ENCODE measurements at regions not wholly inside any gene's neighbourhood (a gene's known extent, or its start where the extent isn't known, plus 50 kb on each side); places are given as distances from the start of the nearest gene placed in this dataset.
A peak's percentile ranks its signal among the peaks of the same experiment; 100 is the strongest.

DNA sequence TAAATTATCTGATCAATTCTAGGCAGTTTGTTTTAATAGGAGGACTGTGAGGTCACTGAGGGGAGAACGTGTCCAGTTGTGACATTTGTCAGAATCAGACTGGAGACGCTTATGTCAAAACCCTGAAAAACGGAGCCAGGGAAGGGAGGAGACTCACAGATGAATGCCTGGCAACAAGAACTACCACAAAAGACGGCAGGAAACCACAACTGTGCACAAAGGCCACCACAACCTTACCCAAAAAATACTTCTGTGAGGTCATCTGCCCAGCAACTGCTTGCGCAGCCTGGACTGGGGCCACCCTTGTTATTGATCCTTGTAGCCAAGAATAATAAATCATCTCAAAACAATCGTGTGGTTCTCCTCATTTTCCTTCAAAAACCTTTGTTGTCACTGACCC is 173.0 kb upstream of the ALKAL2 start:
- Mint-ChIP-seq H3K27me3 (ENCODE audit: low read depth, poor library complexity) (peaks cover 9% of the 10 kb centered on the region), H3K4me1 (peaks cover 34% of the 10 kb centered on the region), H3K36me3 (ENCODE audit: low read depth) (no peaks in the 10 kb centered on the region), H3K4me3 (no peak overlapping the region), H3K27ac (no peak overlapping the region), H3K9me3 (peaks cover 3% of the 10 kb centered on the region)
- TF ChIP-seq, protein P1, sequence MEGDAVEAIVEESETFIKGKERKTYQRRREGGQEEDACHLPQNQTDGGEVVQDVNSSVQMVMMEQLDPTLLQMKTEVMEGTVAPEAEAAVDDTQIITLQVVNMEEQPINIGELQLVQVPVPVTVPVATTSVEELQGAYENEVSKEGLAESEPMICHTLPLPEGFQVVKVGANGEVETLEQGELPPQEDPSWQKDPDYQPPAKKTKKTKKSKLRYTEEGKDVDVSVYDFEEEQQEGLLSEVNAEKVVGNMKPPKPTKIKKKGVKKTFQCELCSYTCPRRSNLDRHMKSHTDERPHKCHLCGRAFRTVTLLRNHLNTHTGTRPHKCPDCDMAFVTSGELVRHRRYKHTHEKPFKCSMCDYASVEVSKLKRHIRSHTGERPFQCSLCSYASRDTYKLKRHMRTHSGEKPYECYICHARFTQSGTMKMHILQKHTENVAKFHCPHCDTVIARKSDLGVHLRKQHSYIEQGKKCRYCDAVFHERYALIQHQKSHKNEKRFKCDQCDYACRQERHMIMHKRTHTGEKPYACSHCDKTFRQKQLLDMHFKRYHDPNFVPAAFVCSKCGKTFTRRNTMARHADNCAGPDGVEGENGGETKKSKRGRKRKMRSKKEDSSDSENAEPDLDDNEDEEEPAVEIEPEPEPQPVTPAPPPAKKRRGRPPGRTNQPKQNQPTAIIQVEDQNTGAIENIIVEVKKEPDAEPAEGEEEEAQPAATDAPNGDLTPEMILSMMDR (IDR thresholded peaks at IDR 0.05), result no peak
- no peak for DNase-seq

DNA sequence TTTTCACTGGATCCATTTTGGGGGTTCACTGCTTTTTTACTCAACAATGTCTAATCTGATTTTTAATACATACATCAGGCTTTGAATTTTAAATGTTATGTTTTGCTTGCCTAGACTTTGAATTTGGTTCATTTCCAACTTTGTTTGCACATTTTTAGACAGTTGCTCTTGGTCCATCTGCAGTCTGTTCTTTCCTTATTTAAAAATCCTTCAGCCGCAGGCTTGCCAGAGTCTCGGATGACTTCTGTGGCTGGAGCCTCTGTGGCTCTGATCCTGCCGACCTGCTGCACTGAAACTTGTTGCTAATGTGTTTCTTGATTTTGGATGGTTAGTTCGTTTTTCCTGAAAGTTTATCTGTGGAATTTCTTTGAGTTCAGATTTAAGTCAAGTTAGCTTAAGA is 172.0 kb upstream of the ALKAL2 start:
- Mint-ChIP-seq H3K4me3 (no peak overlapping the region), H3K4me1 (peaks cover 41% of the 10 kb centered on the region), H3K9me3 (peaks cover 3% of the 10 kb centered on the region), H3K27me3 (ENCODE audit: low read depth, poor library complexity) (peaks cover 2% of the 10 kb centered on the region), H3K27ac (no peak overlapping the region), H3K36me3 (ENCODE audit: low read depth) (no peaks in the 10 kb centered on the region)
- no peak for DNase-seq
- TF ChIP-seq, protein P1 (IDR thresholded peaks at IDR 0.05), result no peak

DNA sequence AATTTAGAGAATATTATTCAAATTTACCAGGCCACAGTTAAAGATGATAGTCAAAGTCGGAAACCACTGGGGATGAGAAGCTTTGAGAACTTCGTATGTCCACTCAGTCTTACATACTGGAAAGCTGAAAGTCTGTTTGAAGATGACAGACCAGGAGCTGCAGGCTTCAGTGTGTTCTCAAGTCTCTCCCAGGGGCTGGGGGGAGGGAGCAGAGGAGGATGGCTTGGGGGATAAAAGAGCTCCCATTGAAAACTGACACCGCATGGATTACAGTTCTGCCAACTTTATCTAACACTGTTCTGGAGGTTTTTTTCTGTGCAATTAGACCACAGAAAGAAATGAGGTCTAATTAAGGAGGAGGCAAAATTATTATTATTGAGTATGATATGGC is 170.5 kb upstream of the ALKAL2 start:
- DNase-seq, result peak; percentile 33
- Mint-ChIP-seq H3K27me3 (ENCODE audit: low read depth, poor library complexity) (no peaks in the 10 kb centered on the region), H3K4me3 (no peak overlapping the region), H3K9me3 (peaks cover 3% of the 10 kb centered on the region), H3K27ac (no peak overlapping the region), H3K4me1 (peaks cover 51% of the 10 kb centered on the region), H3K36me3 (ENCODE audit: low read depth) (no peaks in the 10 kb centered on the region)
- TF ChIP-seq, protein P1 (IDR thresholded peaks at IDR 0.05), result no peak

DNA sequence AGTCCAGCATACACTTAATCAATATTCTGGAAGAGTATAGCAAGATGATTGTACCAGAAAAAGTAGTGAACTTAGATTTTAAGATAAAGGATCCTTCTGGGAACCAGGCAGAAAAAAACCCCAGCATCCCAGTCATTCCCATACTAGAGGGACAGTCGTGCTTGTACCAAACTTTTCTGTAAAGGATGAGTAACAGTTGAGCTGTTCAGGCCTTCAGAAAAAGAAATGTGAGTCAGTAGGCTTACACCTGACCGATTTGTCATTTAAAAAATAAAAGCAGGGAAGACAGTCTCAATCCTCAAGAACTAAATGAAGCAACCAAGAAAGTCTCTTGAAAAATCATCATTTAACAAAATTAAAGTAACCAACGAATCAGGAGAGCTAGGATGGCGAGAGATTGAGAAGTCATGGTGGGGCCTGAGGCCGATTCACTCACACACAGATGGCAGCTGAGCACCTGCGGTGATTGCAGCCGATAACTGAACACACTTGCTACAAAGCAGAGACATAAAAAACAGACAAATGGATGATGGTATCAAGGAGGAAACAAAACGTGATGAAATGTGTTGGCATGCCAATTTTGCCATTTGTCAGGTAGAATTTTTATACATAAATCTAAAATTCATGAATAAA is 170.0 kb upstream of the ALKAL2 start:
- Mint-ChIP-seq H3K36me3 (ENCODE audit: low read depth) (no peaks in the 10 kb centered on the region), H3K27me3 (ENCODE audit: low read depth, poor library complexity) (no peaks in the 10 kb centered on the region), H3K4me1 (peaks cover 56% of the 10 kb centered on the region), H3K4me3 (peak overlapping the region; percentile 54), H3K27ac (peak overlapping the region; percentile 66), H3K9me3 (peaks cover 3% of the 10 kb centered on the region)
- no peak for DNase-seq
- TF ChIP-seq, protein P1 (IDR thresholded peaks at IDR 0.05), result no peak

DNA sequence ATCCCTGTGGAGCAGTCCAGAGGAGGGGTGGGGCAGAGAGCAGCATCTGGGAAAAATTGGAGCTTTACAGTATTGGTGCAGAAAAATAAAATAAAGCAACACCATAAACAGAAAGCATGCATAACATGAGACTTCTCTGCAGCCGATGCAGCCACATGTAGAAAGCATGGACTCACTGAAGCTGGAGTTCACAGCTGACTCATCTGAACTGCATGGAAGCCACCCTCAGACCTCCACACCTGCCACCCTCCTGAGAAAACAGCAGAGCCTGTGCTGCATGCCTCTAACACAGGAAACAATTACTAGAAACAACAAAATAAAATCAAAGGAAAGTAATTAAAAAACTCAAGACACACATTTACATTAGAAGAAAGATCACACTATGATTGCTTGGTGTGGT is 169.4 kb upstream of the ALKAL2 start:
- TF ChIP-seq, protein P1 (IDR thresholded peaks at IDR 0.05), result no peak
- Mint-ChIP-seq H3K27ac (no peak overlapping the region), H3K27me3 (ENCODE audit: low read depth, poor library complexity) (no peaks in the 10 kb centered on the region), H3K4me3 (no peak overlapping the region), H3K4me1 (peaks cover 56% of the 10 kb centered on the region), H3K9me3 (peaks cover 3% of the 10 kb centered on the region), H3K36me3 (ENCODE audit: low read depth) (no peaks in the 10 kb centered on the region)
- no peak for DNase-seq

DNA sequence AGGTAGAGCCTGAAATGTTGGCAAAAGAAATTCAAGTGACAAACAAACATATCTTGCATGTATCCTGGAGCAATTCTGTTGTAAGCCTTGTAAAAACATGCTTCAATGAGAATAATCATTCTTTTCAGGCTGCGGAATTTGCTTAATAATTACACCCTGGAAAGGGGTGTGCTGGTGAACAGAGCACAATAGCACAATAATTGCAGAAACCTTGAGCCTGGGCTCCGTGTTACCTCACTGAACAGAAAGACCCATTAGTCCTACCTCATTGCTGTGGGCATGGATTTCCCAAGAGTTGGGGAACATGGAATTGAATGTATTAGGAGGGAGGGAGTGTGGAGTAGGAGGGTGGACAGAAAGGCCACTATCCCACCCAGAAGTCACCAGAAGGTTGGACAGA is 168.0 kb upstream of the ALKAL2 start:
- no peak overlapping the region for H3K4me3 Mint-ChIP-seq
- H3K4me1 Mint-ChIP-seq, result peaks cover 56% of the 10 kb centered on the region
- H3K36me3 Mint-ChIP-seq (ENCODE audit: low read depth), result no peaks in the 10 kb centered on the region
- DNase-seq, result no peak
- TF ChIP-seq, protein P1 (IDR thresholded peaks at IDR 0.05), result no peak
- no peak overlapping the region for H3K27ac Mint-ChIP-seq
- no peaks in the 10 kb centered on the region for H3K27me3 Mint-ChIP-seq (ENCODE audit: low read depth, poor library complexity)
- H3K9me3 Mint-ChIP-seq, result no peaks in the 10 kb centered on the region

Measured in nephron progenitor cell (in vitro differentiated cells).